ENCODE measurements at regions not wholly inside any gene's neighbourhood (a gene's known extent, or its start where the extent isn't known, plus 50 kb on each side); places are given as distances from the start of the nearest gene placed in this dataset.

- TF ChIP-seq POLR2A (IDR thresholded peaks at IDR 0.05; ENCODE audit: low read length) (no peak), GATA1 (IDR thresholded peaks at IDR 0.05; ENCODE audit: low read depth, low read length) (no peak)
These were observed 258.5 kb downstream of the COG6 start for GRCh38 chr13:39913928-39914327.

Data from erythroblast (primary cell).